B cell (primary cell): ENCODE measurements at regions not wholly inside any gene's neighbourhood (a gene's known extent, or its start where the extent isn't known, plus 50 kb on each side); places are given as distances from the start of the nearest gene placed in this dataset.
"Not testable (repeated sequence)": the region's sequence is repeated elsewhere in the genome, so short reads cannot be mapped to it uniquely, and the experiment has no call there.

Experiments used
- ATAC-seq: fragments of 200-7000 bp; cut with Tn5 transposase; one replicate; pipeline ENCODE4 v1.10.0; 2021; ENCODE audit warnings: low read depth, mild to moderate bottlenecking, moderate number of reproducible peaks, moderate library complexity
- CTCF ChIA-PET: fragments of 350-600 bp; sonication (Branson Sonifier 250); formaldehyde crosslinking; loops from one replicate; lab custom pipeline; 2021; ENCODE audit warnings: antibody characterized with exemption, inconsistent platforms; lab: Charles Lee
- POLR2A ChIA-PET: fragments of 350-600 bp; sonication (Branson Sonifier 250); formaldehyde crosslinking; loops from one replicate; lab custom pipeline; 2021; ENCODE audit warnings: antibody characterized with exemption; lab: Charles Lee
- DNase-seq: peaks from one replicate; pipeline ENCODE4 v3.0.0; 2013
- H2AFZ ChIP-seq: 2 replicates; pipeline ENCODE4 v1.6.1; 2012; ENCODE audit warnings: mild to moderate bottlenecking, low read depth, low read length; ENCODE audit not compliant: insufficient read depth, poor library complexity, severe bottlenecking
- H3K27ac ChIP-seq, 2 donors: 1 replicate in 1 of 2; 2 replicates in 1 of 2; pipeline ENCODE4 v1.5.1; 2012 to 2013; ENCODE audit warnings: low read length in 2 of 2, mild to moderate bottlenecking in 2 of 2, moderate library complexity in 1 of 2
- H3K27me3 ChIP-seq, 4 experiments: fragments of 200-600 bp in 1 of 4; sonication (generic) in 1 of 4; replicated peaks in 1 of 4; 1 replicate in 2 of 4; 2 replicates in 2 of 4; pipeline versions ENCODE4 v1.6.1 to v1.7.0; 2013 to 2016; ENCODE audit warnings: low read length in 3 of 4, mild to moderate bottlenecking in 2 of 4, mixed read lengths in 1 of 4, moderate library complexity in 1 of 4; ENCODE audit not compliant: insufficient read depth in 4 of 4, control insufficient read depth in 3 of 4; ENCODE audit errors: control extremely low read depth in 1 of 4
- H3K36me3 ChIP-seq, 2 experiments: replicated peaks in 1 of 2; 1 replicate in 1 of 2; 2 replicates in 1 of 2; pipeline versions ENCODE4 v1.6.1 to v1.7.1; 2013; ENCODE audit warnings: low read length in 1 of 2; ENCODE audit not compliant: insufficient read depth in 2 of 2, control insufficient read depth in 1 of 2; ENCODE audit errors: control extremely low read depth in 1 of 2, extremely low read depth in 1 of 2
- H3K4me1 ChIP-seq, 2 donors: fragments of 200-600 bp in 1 of 2; sonication (generic) in 1 of 2; 1 replicate in 1 of 2; 2 replicates in 1 of 2; pipeline versions ENCODE4 v1.5.1 to v1.6.1; 2013 to 2017; ENCODE audit warnings: low read length in 2 of 2; ENCODE audit not compliant: control insufficient read depth in 2 of 2, insufficient read depth in 2 of 2
- H3K4me2 ChIP-seq: replicated peaks from 2 replicates; pipeline ENCODE3; 2012; ENCODE audit warnings: mild to moderate bottlenecking, low read depth, low read length; ENCODE audit not compliant: poor library complexity, severe bottlenecking
- H3K4me3 ChIP-seq, 5 experiments: fragments of 200-600 bp in 1 of 5; sonication (generic) in 1 of 5; 1 replicate in 3 of 5; 2 replicates in 2 of 5; pipeline versions ENCODE4 v1.5.1 to v1.7.0; 2011 to 2016; ENCODE audit warnings: low read length in 4 of 5, mild to moderate bottlenecking in 4 of 5, low read depth in 2 of 5, control low read depth in 1 of 5, moderate library complexity in 1 of 5; ENCODE audit not compliant: insufficient read depth in 1 of 5; ENCODE audit errors: control extremely low read depth in 1 of 5, extremely low read depth in 1 of 5
- H3K79me2 ChIP-seq: fragments of 200-600 bp; sonication (generic); one replicate; pipeline ENCODE4 v1.6.0; 2016; ENCODE audit warnings: low read length; ENCODE audit not compliant: control insufficient read depth, insufficient read depth
- H3K9ac ChIP-seq: fragments of 200-600 bp; sonication (generic); 2 replicates; pipeline ENCODE4 v1.6.1; 2017; ENCODE audit warnings: mild to moderate bottlenecking, low read length, moderate library complexity
- H3K9me3 ChIP-seq, 3 donors: one replicate each; pipeline versions ENCODE4 v1.6.1 to v1.7.1; 2013; ENCODE audit warnings: low read length in 2 of 3; ENCODE audit not compliant: control insufficient read depth in 2 of 3, insufficient read depth in 1 of 3; ENCODE audit errors: control extremely low read depth in 1 of 3
- H4K20me1 ChIP-seq: 2 replicates; pipeline ENCODE4 v1.6.0; 2012; ENCODE audit warnings: mild to moderate bottlenecking, low read length; ENCODE audit not compliant: insufficient read depth, control insufficient read depth, poor library complexity, severe bottlenecking
- H3K27ac Mint-ChIP-seq: one replicate; pipeline ENCODE4 v1.8.0; 2021; ENCODE audit warnings: mixed read lengths
- H3K27me3 Mint-ChIP-seq: one replicate; pipeline ENCODE4 v1.8.0; 2021; ENCODE audit warnings: mixed read lengths
- H3K4me1 Mint-ChIP-seq: one replicate; pipeline ENCODE4 v1.8.0; 2021; ENCODE audit warnings: mixed read lengths
- H3K4me3 Mint-ChIP-seq: one replicate; pipeline ENCODE4 v1.8.0; 2021; ENCODE audit warnings: mixed read lengths
- H3K9me3 Mint-ChIP-seq: one replicate; pipeline ENCODE4 v1.8.0; 2022; ENCODE audit warnings: mixed read lengths; ENCODE audit not compliant: insufficient read depth
- EZH2 ChIP-seq: IDR thresholded peaks from 2 replicates; pipeline ENCODE4 v1.6.1; 2012; ENCODE audit warnings: borderline replicate concordance, low read depth, mild to moderate bottlenecking, moderate library complexity, low read length; ENCODE audit not compliant: insufficient read depth, poor library complexity, severe bottlenecking
- WGBS: methylation state at CpG from one replicate; pipeline ENCODE4 v1.1.5; 2013; ENCODE audit warnings: missing lambda C conversion rate; ENCODE audit not compliant: insufficient coverage; 5-methylcytosine and 5-hydroxymethylcytosine counted together
- intact Hi-C: fragments of 100-400 bp; cut with micrococcal nuclease; formaldehyde crosslinking; loops from one replicate; pipeline ENCODE4 v1.10.0; 2022
- TF ChIP-seq, protein P1 (sequence below): fragments of 200-600 bp; IDR thresholded peaks from one replicate; pipeline ENCODE4 v1.8.0; 2022; ENCODE audit warnings: antibody characterized with exemption, mild to moderate bottlenecking

- H4K20me1 ChIP-seq: no peaks in the 10 kb centered on the region
Observed at GRCh38 chr3:184500344-184500923, 61.2 kb upstream of the EPHB3 start.

DNA sequence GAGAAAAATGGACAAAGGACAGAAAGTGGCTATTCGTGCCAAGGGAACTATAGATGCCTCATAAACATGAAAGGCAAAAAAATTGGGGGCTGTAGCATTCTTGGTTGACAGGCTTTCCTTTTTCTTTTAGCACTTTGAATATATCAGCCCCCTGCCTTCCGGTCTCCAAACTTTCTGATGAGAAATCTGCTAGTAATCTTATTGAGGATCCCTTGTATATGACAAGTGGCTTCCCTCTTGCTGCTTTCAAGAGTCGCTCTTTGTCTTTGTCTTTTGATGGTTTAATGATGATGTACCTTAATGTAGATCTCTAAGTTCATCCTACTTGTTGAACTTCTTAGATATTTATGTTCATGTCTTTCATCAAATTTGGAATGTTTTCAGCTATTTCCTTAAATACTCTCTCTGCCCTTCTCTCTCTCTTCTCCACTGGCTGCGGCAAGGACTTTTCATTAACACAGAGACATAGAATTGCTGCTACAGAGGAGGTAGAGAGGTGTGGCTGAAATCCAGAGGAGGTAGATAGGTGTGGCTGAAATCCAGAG, 59.4 kb upstream of the EPHB3 start:
- intact Hi-C loops: no loop called here
- POLR2A ChIA-PET: no interaction called here
- peaks cover 0 to 17% (median 0%) of the 10 kb centered on the region in 4 experiments for H3K27me3 ChIP-seq
- Mint-ChIP-seq H3K27me3 (peaks cover 55% of the 10 kb centered on the region), H3K27ac (no peak overlapping the region), H3K9me3 (no peaks in the 10 kb centered on the region), H3K4me1 (peaks cover 4% of the 10 kb centered on the region), H3K4me3 (no peak overlapping the region)
- H2AFZ ChIP-seq: no peak overlapping the region
- WGBS: no CpG with 5 or more reads among the region's 4 CpGs
- ATAC-seq (no peak), DNase-seq (no peak)
- H3K9me3 ChIP-seq: peaks cover 0 to 11% (median 6%) of the 10 kb centered on the region in 3 donors
- no peak overlapping the region for H3K4me3 ChIP-seq
- no peak overlapping the region for H3K9ac ChIP-seq
- TF ChIP-seq EZH2: no peak
- TF ChIP-seq, protein P1, sequence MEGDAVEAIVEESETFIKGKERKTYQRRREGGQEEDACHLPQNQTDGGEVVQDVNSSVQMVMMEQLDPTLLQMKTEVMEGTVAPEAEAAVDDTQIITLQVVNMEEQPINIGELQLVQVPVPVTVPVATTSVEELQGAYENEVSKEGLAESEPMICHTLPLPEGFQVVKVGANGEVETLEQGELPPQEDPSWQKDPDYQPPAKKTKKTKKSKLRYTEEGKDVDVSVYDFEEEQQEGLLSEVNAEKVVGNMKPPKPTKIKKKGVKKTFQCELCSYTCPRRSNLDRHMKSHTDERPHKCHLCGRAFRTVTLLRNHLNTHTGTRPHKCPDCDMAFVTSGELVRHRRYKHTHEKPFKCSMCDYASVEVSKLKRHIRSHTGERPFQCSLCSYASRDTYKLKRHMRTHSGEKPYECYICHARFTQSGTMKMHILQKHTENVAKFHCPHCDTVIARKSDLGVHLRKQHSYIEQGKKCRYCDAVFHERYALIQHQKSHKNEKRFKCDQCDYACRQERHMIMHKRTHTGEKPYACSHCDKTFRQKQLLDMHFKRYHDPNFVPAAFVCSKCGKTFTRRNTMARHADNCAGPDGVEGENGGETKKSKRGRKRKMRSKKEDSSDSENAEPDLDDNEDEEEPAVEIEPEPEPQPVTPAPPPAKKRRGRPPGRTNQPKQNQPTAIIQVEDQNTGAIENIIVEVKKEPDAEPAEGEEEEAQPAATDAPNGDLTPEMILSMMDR: no peak
- no peaks in the 10 kb centered on the region for H3K79me2 ChIP-seq
- no peaks in the 10 kb centered on the region for H3K4me1 ChIP-seq
- no peaks in the 10 kb centered on the region for H3K36me3 ChIP-seq
- CTCF ChIA-PET: no interaction called here
- no peaks in the 10 kb centered on the region for H4K20me1 ChIP-seq
- H3K4me2 ChIP-seq: no peak overlapping the region
- no peak overlapping the region for H3K27ac ChIP-seq

More at GRCh38 chr3:184500344-184500923, 61.2 kb upstream of the EPHB3 start:
- ATAC-seq (no peak), DNase-seq (no peak)
- POLR2A ChIA-PET: no interaction called here
- Histone ChIP-seq H3K27me3 (peaks cover 0 to 20% (median 0%) of the 10 kb centered on the region in 4 experiments), H3K4me3 (no peak overlapping the region), H3K27ac (no peak overlapping the region), H3K79me2 (no peaks in the 10 kb centered on the region), H3K9ac (no peak overlapping the region), H3K4me2 (no peak overlapping the region), H3K36me3 (no peaks in the 10 kb centered on the region), H3K9me3 (peaks cover 0 to 11% (median 6%) of the 10 kb centered on the region in 3 donors), H3K4me1 (no peaks in the 10 kb centered on the region), H2AFZ (no peak overlapping the region)
- peaks cover 48% of the 10 kb centered on the region for H3K27me3 Mint-ChIP-seq
- CTCF ChIA-PET: interaction anchor here (2.4 kb wide), 1 partner anchor 14 kb away, joined by 8 read pairs; no protein-coding TSS in a partner anchor
- H3K4me3 Mint-ChIP-seq: no peak overlapping the region
- 79% methylated on average over 7 of the region's 12 CpGs for WGBS
- peaks cover 4% of the 10 kb centered on the region for H3K4me1 Mint-ChIP-seq
- no peaks in the 10 kb centered on the region for H3K9me3 Mint-ChIP-seq
- H3K27ac Mint-ChIP-seq: no peak overlapping the region
- no peak for TF ChIP-seq EZH2
- TF ChIP-seq, protein P1: no peak
- intact Hi-C loops: no loop called here

- H3K36me3 ChIP-seq, H3K4me3 Mint-ChIP-seq, H4K20me1 ChIP-seq, H3K9me3 Mint-ChIP-seq, H3K4me2 ChIP-seq, ATAC-seq, POLR2A ChIA-PET, intact Hi-C loops, H3K4me1 Mint-ChIP-seq, H3K4me3 ChIP-seq, H3K27ac ChIP-seq, H3K9ac ChIP-seq, H2AFZ ChIP-seq, H3K4me1 ChIP-seq, H3K79me2 ChIP-seq, H3K27ac Mint-ChIP-seq, CTCF ChIA-PET, DNase-seq: not testable (repeated sequence)
- Histone ChIP-seq H3K9me3 (peaks cover 0 to 11% (median 6%) of the 10 kb centered on the region in 3 donors), H3K27me3 (peaks cover 0 to 13% (median 0%) of the 10 kb centered on the region in 4 experiments)
- peaks cover 59% of the 10 kb centered on the region for H3K27me3 Mint-ChIP-seq
- 71% methylated on average over 1 of the region's 6 CpGs for WGBS
Observed at GRCh38 chr3:184502841-184503240, 58.7 kb upstream of the EPHB3 start.
